Lower leg skin (tissue), 4 donors: ENCODE measurements at regions not wholly inside any gene's neighbourhood (a gene's known extent, or its start where the extent isn't known, plus 50 kb on each side); places are given as distances from the start of the nearest gene placed in this dataset.
"Not testable (repeated sequence)": the region's sequence is repeated elsewhere in the genome, so short reads cannot be mapped to it uniquely, and the experiment has no call there.

Experiments used
- DNase-seq, 2 donors: peaks; one replicate each; pipeline ENCODE4 v3.0.0-alpha.2; 2019; ENCODE audit warnings: low spot score in 2 of 2
- H3K4me3 ChIP-seq: fragments of 200-600 bp; sonication (generic); 2 replicates; pipeline ENCODE4 v1.5.1; 2017; ENCODE audit warnings: mild to moderate bottlenecking, low read depth; ENCODE audit not compliant: poor library complexity, severe bottlenecking
- CTCF ChIP-seq, 3 donors: fragments of 450-650 bp; IDR thresholded peaks; one replicate each; pipeline ENCODE4 v1.5.1; 2016; ENCODE audit warnings: antibody characterized with exemption in 3 of 3, mild to moderate bottlenecking in 3 of 3, moderate library complexity in 2 of 3
- POLR2A ChIP-seq, 2 donors: fragments of 450-650 bp; IDR thresholded peaks; one replicate each; pipeline ENCODE4 v1.6.1; 2016 to 2017; ENCODE audit warnings: antibody characterized with exemption in 2 of 2, mild to moderate bottlenecking in 1 of 2, moderate library complexity in 1 of 2
- WGBS, 2 donors: methylation state at CpG; one replicate each; pipeline ENCODE4 v1.1.5; 2018; 5-methylcytosine and 5-hydroxymethylcytosine counted together
- intact Hi-C: fragments of 100-400 bp; cut with DNase I; formaldehyde crosslinking; loops from one replicate; pipeline ENCODE4 v1.15.0; 2023; ENCODE audit warnings: low total_unique reads

DNA sequence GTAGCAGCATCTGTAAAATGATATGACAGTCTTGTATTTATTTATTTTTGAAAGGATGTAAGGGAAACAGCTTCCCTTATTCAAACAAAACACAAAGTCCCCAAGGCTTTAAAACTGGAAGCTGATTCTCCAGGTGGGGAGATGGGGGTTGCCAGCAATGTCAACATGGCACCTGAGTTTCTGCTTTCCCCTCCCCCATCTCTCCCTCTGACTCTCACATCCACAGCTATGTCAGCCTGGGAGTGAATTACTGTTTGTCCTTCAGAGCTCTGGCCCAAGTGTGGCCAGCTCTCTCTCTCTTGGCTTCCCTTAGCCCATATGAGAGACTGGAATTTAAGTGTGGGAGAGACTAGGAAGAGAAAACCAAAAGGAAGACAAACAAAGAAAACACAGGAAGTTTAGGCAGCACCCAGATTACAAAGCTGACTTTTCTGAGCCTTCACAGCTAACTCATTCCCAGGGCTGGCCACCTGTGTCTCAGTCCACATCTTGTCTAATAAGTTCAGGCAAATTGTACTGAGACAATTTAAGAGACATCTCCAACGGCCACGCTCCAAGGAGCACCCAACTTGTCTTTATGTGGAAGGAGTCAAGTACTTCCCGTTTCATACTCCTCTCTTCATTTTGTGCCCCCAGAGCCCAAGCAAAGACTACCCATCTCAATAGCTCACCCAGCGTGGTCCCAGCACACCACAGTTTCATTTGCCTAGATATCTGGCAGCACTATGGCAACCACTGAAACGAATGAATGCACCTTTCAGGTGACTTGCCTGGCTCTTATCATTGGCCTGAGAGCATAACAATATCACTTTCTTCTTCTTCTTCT is 69.2 kb downstream of the SOX9 start:
- TF ChIP-seq CTCF (IDR thresholded peaks at IDR 0.05): no peak
- WGBS, 2 donors: 85 to 86% methylated on average over 5 of the region's 5 CpGs
- H3K4me3 ChIP-seq: no peak overlapping the region
- DNase-seq: peak in 1 of 2 donors; percentile 42
- intact Hi-C loops: no loop called here

GRCh38 chr17:72191356-72191755 is 70.5 kb downstream of the SOX9 start:
- 81 to 82% methylated on average over 5 of the region's 5 CpGs for WGBS, 2 donors
- peak in 1 of 2 donors; percentile 37 for DNase-seq
- intact Hi-C loops: no loop called here
- no peak for TF ChIP-seq CTCF (IDR thresholded peaks at IDR 0.05)
- no peak for TF ChIP-seq POLR2A (IDR thresholded peaks at IDR 0.05)
- no peak overlapping the region for H3K4me3 ChIP-seq

DNA sequence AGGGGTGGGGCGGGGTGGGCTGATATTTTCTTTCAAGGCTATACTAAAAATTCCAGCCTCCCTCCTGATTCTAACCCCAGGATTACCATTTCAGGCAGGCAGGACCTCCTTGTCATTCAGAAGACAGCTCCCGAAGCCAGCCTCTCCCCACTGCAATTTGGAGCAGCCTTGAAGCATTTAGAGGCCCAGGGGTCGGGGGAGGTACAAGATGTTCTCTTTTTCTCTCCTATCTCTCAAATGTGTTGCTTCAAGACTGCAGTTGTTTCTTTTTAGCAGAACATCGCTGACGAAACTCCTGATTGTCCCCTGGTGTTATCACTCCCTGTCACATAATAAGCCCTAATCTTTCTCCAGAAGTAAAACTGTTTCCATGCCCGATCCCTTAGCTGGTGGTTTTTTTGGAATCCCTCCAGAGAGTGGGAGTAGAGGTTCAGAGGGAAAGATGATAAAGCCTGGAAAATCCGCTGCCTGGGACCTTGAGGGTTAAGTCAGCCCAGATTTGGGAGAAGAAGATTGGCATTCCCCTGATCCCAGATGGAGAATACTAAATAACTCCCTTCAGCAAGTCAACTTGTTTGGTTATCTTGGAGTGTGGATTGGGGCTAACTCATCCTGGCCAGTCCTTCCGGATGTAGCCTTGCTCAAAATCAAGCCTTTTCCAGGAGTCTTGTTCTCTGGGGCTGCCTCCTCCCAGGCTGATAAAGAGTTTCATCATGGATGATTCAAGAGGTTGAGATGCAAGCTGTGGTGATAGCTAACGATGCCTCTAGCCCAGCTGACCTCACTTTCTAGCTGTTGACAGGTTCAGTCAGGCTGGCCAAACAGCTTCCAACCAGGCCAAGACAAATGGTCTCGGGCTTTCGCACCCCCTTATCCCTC is 71.3 kb downstream of the SOX9 start:
- 70 to 75% methylated on average over 11 of the region's 11 CpGs for WGBS, 2 donors

GRCh38 chr17:72192800-72193192 is 72.0 kb downstream of the SOX9 start:
- 81 to 92% methylated on average over 4 of the region's 4 CpGs for WGBS, 2 donors
- no peak overlapping the region for H3K4me3 ChIP-seq
- no peak for TF ChIP-seq CTCF (IDR thresholded peaks at IDR 0.05)
- TF ChIP-seq POLR2A (IDR thresholded peaks at IDR 0.05): no peak
- intact Hi-C loops: no loop called here
- no peak for DNase-seq

More for the DNA sequence above, 71.3 kb downstream of the SOX9 start:
- TF ChIP-seq POLR2A (IDR thresholded peaks at IDR 0.05) (no peak), CTCF (IDR thresholded peaks at IDR 0.05) (no peak)
- intact Hi-C loops: no loop called here
- no peak overlapping the region for H3K4me3 ChIP-seq
- peak in 1 of 2 donors; percentile 52 for DNase-seq

DNA sequence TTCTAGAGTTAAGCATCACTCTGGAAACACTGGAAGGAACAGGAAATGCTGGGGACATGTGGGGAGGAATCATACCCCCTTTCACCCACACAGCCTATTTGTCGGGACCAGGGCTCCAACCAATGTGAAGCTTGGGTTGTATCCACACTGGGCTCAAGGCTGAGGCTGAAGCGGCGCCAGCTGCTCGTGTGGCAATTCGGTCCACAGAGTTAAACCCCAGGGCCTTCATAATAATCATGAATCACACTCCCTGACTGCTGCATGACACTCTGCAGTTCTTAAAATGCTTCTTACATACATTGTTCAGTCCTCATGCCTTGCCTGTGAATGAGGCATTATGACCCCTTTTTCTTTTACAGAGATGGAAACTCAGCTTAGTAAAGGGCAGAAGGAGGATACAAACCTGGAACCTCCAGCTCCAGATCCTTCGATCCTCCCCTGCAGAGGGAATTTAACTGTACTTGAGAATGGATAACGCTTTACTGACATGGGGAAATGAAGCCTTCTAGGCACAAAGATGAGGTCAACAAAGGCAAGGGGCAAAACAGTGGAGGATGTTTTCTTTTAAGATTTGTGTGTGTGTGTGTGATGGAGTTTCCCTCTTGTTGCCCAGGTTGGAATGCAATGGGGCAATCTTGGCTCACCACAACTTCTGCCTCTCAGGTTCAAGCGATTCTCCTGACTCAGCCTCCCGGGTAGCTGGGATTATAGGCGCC is 72.7 kb downstream of the SOX9 start:
- intact Hi-C loops: no loop called here
- TF ChIP-seq POLR2A (IDR thresholded peaks at IDR 0.05) (no peak), CTCF (IDR thresholded peaks at IDR 0.05) (no peak)
- WGBS, 2 donors: 77 to 78% methylated on average over 10 of the region's 10 CpGs
- no peak overlapping the region for H3K4me3 ChIP-seq
- DNase-seq: peak in 1 of 2 donors; percentile 53

DNA sequence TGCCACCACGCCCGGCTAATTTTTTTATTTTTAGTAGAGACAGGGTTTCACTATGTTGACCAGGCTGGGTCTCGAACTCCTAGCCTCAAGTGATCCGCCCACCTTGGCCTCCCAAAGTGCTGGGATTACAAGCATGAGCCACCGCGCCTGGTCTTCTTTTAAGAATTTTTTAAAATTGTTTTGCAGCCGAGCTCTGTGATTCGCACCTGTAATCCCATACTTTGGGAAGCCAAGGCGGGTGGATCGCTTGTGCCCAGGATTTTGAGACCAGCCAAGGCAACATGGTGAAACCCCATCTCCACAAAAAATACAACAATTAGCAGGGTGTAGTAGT is 73.3 kb downstream of the SOX9 start:
- H3K4me3 ChIP-seq, intact Hi-C loops: not testable (repeated sequence)
- 96 to 98% methylated on average over 10 of the region's 10 CpGs for WGBS, 2 donors
- peak in 1 of 2 donors; percentile 68 for DNase-seq
